GM23338 (cell line): ENCODE measurements at regions not wholly inside any gene's neighbourhood (a gene's known extent, or its start where the extent isn't known, plus 50 kb on each side); places are given as distances from the start of the nearest gene placed in this dataset.

ENCODE experiments used
- ATAC-seq: fragments of 200-7000 bp; cut with Tn5 transposase; 3 replicates; pipeline ENCODE4 v1.9.1; 2020
- DNase-seq: peaks from one replicate; pipeline ENCODE4 v3.0.0-alpha.2; 2015; ENCODE audit warnings: low spot score
- H2AFZ ChIP-seq: fragments of 200-600 bp; sonication (generic); 2 replicates; pipeline ENCODE4 v1.8.0; 2016; ENCODE audit warnings: antibody characterized with exemption, mild to moderate bottlenecking, moderate library complexity
- H3F3A ChIP-seq: fragments of 200-600 bp; sonication (generic); replicated peaks from 2 replicates; pipeline ENCODE4 v1.8.0; 2017; ENCODE audit warnings: antibody characterized with exemption, mixed run types, low read depth
- H3K27ac ChIP-seq: fragments of 200-600 bp; sonication (generic); 2 replicates; pipeline ENCODE4 v1.6.1; 2016; ENCODE audit warnings: low read depth
- H3K27me3 ChIP-seq: fragments of 200-600 bp; sonication (generic); 2 replicates; pipeline ENCODE4 v1.8.0; 2016; ENCODE audit warnings: mild to moderate bottlenecking, mixed run types, moderate library complexity; ENCODE audit not compliant: insufficient read depth
- H3K36me3 ChIP-seq: fragments of 200-600 bp; sonication (generic); 2 replicates; pipeline ENCODE4 v1.8.0; 2016; ENCODE audit warnings: mild to moderate bottlenecking; ENCODE audit not compliant: insufficient read depth
- H3K4me1 ChIP-seq: fragments of 200-600 bp; sonication (generic); 2 replicates; pipeline ENCODE4 v1.8.0; 2016; ENCODE audit warnings: mild to moderate bottlenecking, moderate library complexity; ENCODE audit not compliant: insufficient read depth
- H3K4me2 ChIP-seq: fragments of 200-600 bp; sonication (generic); 2 replicates; pipeline ENCODE4 v1.7.1; 2017; ENCODE audit warnings: mixed run types
- H3K4me3 ChIP-seq: fragments of 200-600 bp; sonication (generic); 2 replicates; pipeline ENCODE4 v1.6.1; 2016; ENCODE audit warnings: mixed run types
- H3K79me2 ChIP-seq: fragments of 200-600 bp; sonication (generic); replicated peaks from 2 replicates; pipeline ENCODE4 v1.8.0; 2017; ENCODE audit warnings: mild to moderate bottlenecking; ENCODE audit not compliant: insufficient read depth
- H3K9me2 ChIP-seq: fragments of 200-600 bp; sonication (generic); 2 replicates; pipeline ENCODE4 v1.8.0; 2017; ENCODE audit not compliant: insufficient read depth
- H4K20me1 ChIP-seq: fragments of 200-600 bp; sonication (generic); replicated peaks from 2 replicates; pipeline ENCODE4 v1.8.0; 2017; ENCODE audit warnings: mild to moderate bottlenecking; ENCODE audit not compliant: insufficient read depth
- H3K27ac Mint-ChIP-seq: 2 replicates; pipeline ENCODE4 v1.8.0; 2020; ENCODE audit warnings: inconsistent platforms, mild to moderate bottlenecking, moderate library complexity, mixed read lengths
- H3K27me3 Mint-ChIP-seq: 3 replicates; pipeline ENCODE4 v1.8.0; 2022; ENCODE audit warnings: low read depth, mild to moderate bottlenecking, moderate library complexity, mixed read lengths, inconsistent platforms; ENCODE audit not compliant: insufficient read depth, poor library complexity
- H3K36me3 Mint-ChIP-seq: 3 replicates; pipeline ENCODE4 v1.8.0; 2021; ENCODE audit warnings: low read depth, mild to moderate bottlenecking, inconsistent platforms, moderate library complexity, mixed read lengths
- H3K4me1 Mint-ChIP-seq: 3 replicates; pipeline ENCODE4 v1.8.0; 2020; ENCODE audit warnings: mild to moderate bottlenecking, inconsistent platforms, mixed read lengths
- H3K4me3 Mint-ChIP-seq: 3 replicates; pipeline ENCODE4 v1.8.0; 2021; ENCODE audit warnings: moderate library complexity, mild to moderate bottlenecking, inconsistent platforms, mixed read lengths
- H3K9me3 Mint-ChIP-seq: 3 replicates; pipeline ENCODE4 v1.8.0; 2020; ENCODE audit warnings: moderate library complexity, mild to moderate bottlenecking, inconsistent platforms, mixed read lengths
- CREB1 ChIP-seq: fragments of 250-450 bp; sonication (Bioruptor Pico); IDR thresholded peaks from 2 replicates; pipeline ENCODE4 v1.5.0; 2020; ENCODE audit warnings: low read depth, mild to moderate bottlenecking, moderate library complexity
- CTCF ChIP-seq, 2 experiments: fragments of 200-600 bp in 1 of 2; sonication (generic) in 1 of 2; conservative IDR thresholded peaks; 2 replicates each; pipeline versions ENCODE4 v1.5.1 to v1.6.1; 2016 to 2017; ENCODE audit warnings: antibody characterized with exemption in 2 of 2, low read depth in 2 of 2, mild to moderate bottlenecking in 2 of 2, moderate library complexity in 1 of 2
- EZH2phosphoT487 ChIP-seq: fragments of 200-600 bp; sonication (generic); IDR thresholded peaks from one replicate; pipeline ENCODE4 v1.8.1; 2018; ENCODE audit warnings: antibody characterized with exemption; ENCODE audit not compliant: unreplicated experiment
- JUNB ChIP-seq: IDR thresholded peaks from one replicate; pipeline ENCODE4 v1.6.1; 2016; ENCODE audit warnings: antibody characterized with exemption; ENCODE audit not compliant: unreplicated experiment
- NANOG ChIP-seq: IDR thresholded peaks from 2 replicates; pipeline ENCODE4 v1.6.1; 2016; ENCODE audit warnings: antibody characterized with exemption, borderline replicate concordance
- POLR2AphosphoS5 ChIP-seq: IDR thresholded peaks from 2 replicates; pipeline ENCODE4 v1.6.1; 2016; ENCODE audit warnings: antibody characterized with exemption, low read depth
- STAT1 ChIP-seq: IDR thresholded peaks from one replicate; pipeline ENCODE4 v1.6.1; 2016; ENCODE audit warnings: antibody characterized with exemption; ENCODE audit not compliant: unreplicated experiment

- Mint-ChIP-seq H3K9me3 (no peaks in the 10 kb centered on the region), H3K36me3 (no peaks in the 10 kb centered on the region), H3K27ac (no peak overlapping the region), H3K4me3 (no peak overlapping the region), H3K4me1 (no peaks in the 10 kb centered on the region; the same call in 1 of the 3 replicates), H3K27me3 (peaks cover 8% of the 10 kb centered on the region)
- peak; percentile 57 to 68 for TF ChIP-seq CTCF (conservative IDR thresholded peaks at IDR 0.05; ENCODE audit: low read depth in 2 of 2)
- TF ChIP-seq JUNB: no peak
- no peak overlapping the region for H2AFZ ChIP-seq
- no peaks in the 10 kb centered on the region for H3K4me1 ChIP-seq
- H3K27ac ChIP-seq: no peak overlapping the region
- peak; percentile 57 for DNase-seq
- H3K4me3 ChIP-seq: no peak overlapping the region
- peak; percentile 86 for ATAC-seq
- H3K79me2 ChIP-seq: no peaks in the 10 kb centered on the region
- no peak overlapping the region for H3K4me2 ChIP-seq
- no peaks in the 10 kb centered on the region for H4K20me1 ChIP-seq
- H3K36me3 ChIP-seq: no peaks in the 10 kb centered on the region
- no peaks in the 10 kb centered on the region for H3K9me2 ChIP-seq
- no peaks in the 10 kb centered on the region for H3F3A ChIP-seq
- H3K27me3 ChIP-seq: 0 out of 2 replicates have a peak, but pooled peaks cover 4% of the 10 kb centered on the region
These were observed 65.8 kb upstream of the IGSF21 start for GRCh38 chr1:18041685-18042355.

- TF ChIP-seq NANOG (no peak), CREB1 (CRISPR knock-in tag) (no peak), CTCF (conservative IDR thresholded peaks at IDR 0.05; ENCODE audit: low read depth in 2 of 2) (no peak), POLR2AphosphoS5 (no peak), STAT1 (no peak), EZH2phosphoT487 (no peak)
- Histone ChIP-seq H4K20me1 (no peaks in the 10 kb centered on the region), H3K79me2 (no peaks in the 10 kb centered on the region), H3K27ac (no peak overlapping the region), H3K4me2 (no peak overlapping the region), H3F3A (no peaks in the 10 kb centered on the region), H3K27me3 (no peaks in the 10 kb centered on the region), H3K4me3 (no peak overlapping the region), H3K4me1 (no peaks in the 10 kb centered on the region), H2AFZ (no peak overlapping the region), H3K36me3 (no peaks in the 10 kb centered on the region), H3K9me2 (no peaks in the 10 kb centered on the region)
- peaks cover 12% of the 10 kb centered on the region for H3K27me3 Mint-ChIP-seq
- no peak for DNase-seq
- no peaks in the 10 kb centered on the region; the same call in 2 of the 3 replicates for H3K9me3 Mint-ChIP-seq
- ATAC-seq: no peak
- no peak overlapping the region for H3K27ac Mint-ChIP-seq
- no peak overlapping the region for H3K4me3 Mint-ChIP-seq
- no peaks in the 10 kb centered on the region; the same call in 1 of the 3 replicates for H3K4me1 Mint-ChIP-seq
- no peaks in the 10 kb centered on the region; the same call in 2 of the 3 replicates for H3K36me3 Mint-ChIP-seq
These were observed 63.7 kb upstream of the IGSF21 start for GRCh38 chr1:18043871-18044270.
